ENCODE measurements at regions not wholly inside any gene's neighbourhood (a gene's known extent, or its start where the extent isn't known, plus 50 kb on each side); places are given as distances from the start of the nearest gene placed in this dataset.

GRCh38 chr2:139492131-139492680 is 712.0 kb upstream of the NXPH2 start:
- TF ChIP-seq CTCF (IDR thresholded peaks at IDR 0.05; ENCODE audit: borderline replicate concordance, extremely low read depth, low read length, poor library complexity, severe bottlenecking) (no peak), EZH2 (IDR thresholded peaks at IDR 0.05; ENCODE audit: borderline replicate concordance, low read depth, low read length, severe bottlenecking) (no peak)

Data from DND-41 (cell line).